HEK293 (cell line): ENCODE measurements at regions not wholly inside any gene's neighbourhood (a gene's known extent, or its start where the extent isn't known, plus 50 kb on each side); places are given as distances from the start of the nearest gene placed in this dataset.

Experiments
- CTCF ChIA-PET: fragments of 350-600 bp; formaldehyde crosslinking; extraction: SDS; loops from one replicate; lab custom pipeline; 2021; ENCODE audit warnings: antibody characterized with exemption; lab: Yijun Ruan, JAX
- POLR2A ChIA-PET: fragments of 300-600 bp; formaldehyde crosslinking; extraction: SDS; loops from one replicate; lab custom pipeline; 2020; ENCODE audit warnings: antibody characterized with exemption, inconsistent platforms; lab: Yijun Ruan, JAX
- H3K27ac ChIP-seq: fragments of 200-500 bp; sonication (Bioruptor generic); 2 replicates; pipeline ENCODE4 v1.5.1; 2014; ENCODE audit warnings: low read depth, low read length, control low read depth, inconsistent platforms; ENCODE audit errors: extremely low read depth
- H3K36me3 ChIP-seq, 2 experiments: fragments of 200-500 bp in 1 of 2; sonication (Bioruptor generic) in 1 of 2; 1 replicate in 1 of 2; 2 replicates in 1 of 2; pipeline ENCODE4 v1.5.1; 2014 to 2017; ENCODE audit warnings: inconsistent platforms in 2 of 2, low read length in 2 of 2; ENCODE audit not compliant: control insufficient read depth in 2 of 2, insufficient read depth in 1 of 2
- H3K4me1 ChIP-seq: fragments of 200-500 bp; sonication (Bioruptor generic); 2 replicates; pipeline ENCODE4 v1.5.1; 2014; ENCODE audit warnings: mild to moderate bottlenecking, low read length, inconsistent platforms; ENCODE audit not compliant: control insufficient read depth, insufficient read depth
- H3K4me3 ChIP-seq: 2 replicates; pipeline ENCODE4 v1.5.1; 2011; ENCODE audit warnings: low read depth, mild to moderate bottlenecking, control low read depth, low read length, moderate library complexity
- H3K9me3 ChIP-seq: fragments of 200-500 bp; sonication (Bioruptor generic); 2 replicates; pipeline ENCODE4 v1.5.1; 2014; ENCODE audit warnings: low read depth, low read length, inconsistent platforms; ENCODE audit not compliant: control insufficient read depth, insufficient read depth
- ATF2 ChIP-seq: fragments of 450-650 bp; formaldehyde crosslinking; IDR thresholded peaks from 2 replicates; pipeline ENCODE4 v1.5.1; 2016; ENCODE audit warnings: missing biosample characterization, missing genetic modification characterization, low read depth
- EGR2 ChIP-seq: fragments of 450-650 bp; formaldehyde crosslinking; IDR thresholded peaks from 2 replicates; pipeline ENCODE4 v1.5.1; 2016; ENCODE audit warnings: low read depth, missing biosample characterization, missing genetic modification characterization
- GLIS1 ChIP-seq: fragments of 450-650 bp; formaldehyde crosslinking; IDR thresholded peaks from 2 replicates; pipeline ENCODE4 v1.5.1; 2016; ENCODE audit warnings: missing biosample characterization, missing genetic modification characterization
- GLIS2 ChIP-seq: fragments of 450-650 bp; formaldehyde crosslinking; IDR thresholded peaks from 2 replicates; pipeline ENCODE4 v1.5.1; 2016; ENCODE audit warnings: missing biosample characterization, missing genetic modification characterization
- HOXA7 ChIP-seq: sonication (generic); formaldehyde crosslinking; IDR thresholded peaks from 2 replicates; pipeline ENCODE4 v1.8.1; 2022; ENCODE audit warnings: missing genetic modification reagents, borderline replicate concordance
- SP7 ChIP-seq: fragments of 450-650 bp; formaldehyde crosslinking; IDR thresholded peaks from 2 replicates; pipeline ENCODE4 v1.5.1; 2016; ENCODE audit warnings: missing biosample characterization, missing genetic modification characterization
- ZBTB7A ChIP-seq: fragments of 450-650 bp; formaldehyde crosslinking; IDR thresholded peaks from 2 replicates; pipeline ENCODE4 v1.5.1; 2016; ENCODE audit warnings: low read depth, missing biosample characterization, missing genetic modification characterization
- ZBTB8A ChIP-seq: fragments of 450-650 bp; formaldehyde crosslinking; IDR thresholded peaks from 2 replicates; pipeline ENCODE4 v1.5.1; 2016; ENCODE audit warnings: missing biosample characterization, missing genetic modification characterization
- ZEB2 ChIP-seq: fragments of 450-650 bp; formaldehyde crosslinking; IDR thresholded peaks from 2 replicates; pipeline ENCODE4 v1.5.1; 2016; ENCODE audit warnings: missing biosample characterization, missing genetic modification characterization
- ZFP3 ChIP-seq: fragments of 450-650 bp; formaldehyde crosslinking; IDR thresholded peaks from 2 replicates; pipeline ENCODE4 v1.5.1; 2016; ENCODE audit warnings: low read depth, missing biosample characterization, missing genetic modification characterization
- ZNF112 ChIP-seq: fragments of 450-650 bp; formaldehyde crosslinking; IDR thresholded peaks from 2 replicates; pipeline ENCODE4 v1.5.0; 2017; ENCODE audit warnings: missing biosample characterization, missing genetic modification characterization
- ZNF132 ChIP-seq: fragments of 450-650 bp; formaldehyde crosslinking; IDR thresholded peaks from 2 replicates; pipeline ENCODE4 v1.5.1; 2017; ENCODE audit warnings: missing biosample characterization, missing genetic modification characterization, borderline replicate concordance
- ZNF146 ChIP-seq: fragments of 450-650 bp; formaldehyde crosslinking; IDR thresholded peaks from 2 replicates; pipeline ENCODE4 v1.5.1; 2016; ENCODE audit warnings: missing biosample characterization, missing genetic modification characterization
- ZNF148 ChIP-seq: fragments of 450-650 bp; formaldehyde crosslinking; IDR thresholded peaks from 2 replicates; pipeline ENCODE4 v1.5.0; 2017; ENCODE audit warnings: missing biosample characterization, missing genetic modification characterization, borderline replicate concordance
- ZNF175 ChIP-seq: fragments of 450-650 bp; formaldehyde crosslinking; IDR thresholded peaks from 2 replicates; pipeline ENCODE4 v1.5.1; 2016; ENCODE audit warnings: missing biosample characterization, missing genetic modification characterization
- ZNF223 ChIP-seq: fragments of 450-650 bp; formaldehyde crosslinking; IDR thresholded peaks from 2 replicates; pipeline ENCODE4 v1.5.1; 2016; ENCODE audit warnings: missing biosample characterization, missing genetic modification characterization
- ZNF24 ChIP-seq: fragments of 450-650 bp; formaldehyde crosslinking; IDR thresholded peaks from 2 replicates; pipeline ENCODE4 v1.5.1; 2016; ENCODE audit warnings: missing biosample characterization, missing genetic modification characterization
- ZNF248 ChIP-seq: fragments of 450-650 bp; formaldehyde crosslinking; IDR thresholded peaks from 2 replicates; pipeline ENCODE4 v1.5.1; 2017; ENCODE audit warnings: missing biosample characterization, missing genetic modification characterization
- ZNF292 ChIP-seq: fragments of 450-650 bp; formaldehyde crosslinking; IDR thresholded peaks from 2 replicates; pipeline ENCODE4 v1.5.1; 2016; ENCODE audit warnings: low read depth, missing biosample characterization, missing genetic modification characterization, borderline replicate concordance
- ZNF302 ChIP-seq: fragments of 450-650 bp; formaldehyde crosslinking; IDR thresholded peaks from 2 replicates; pipeline ENCODE4 v1.5.1; 2016; ENCODE audit warnings: missing biosample characterization, missing genetic modification characterization, low read depth
- ZNF324 ChIP-seq: fragments of 450-650 bp; formaldehyde crosslinking; IDR thresholded peaks from 2 replicates; pipeline ENCODE4 v1.5.1; 2016; ENCODE audit warnings: missing biosample characterization, missing genetic modification characterization
- ZNF398 ChIP-seq: fragments of 450-650 bp; formaldehyde crosslinking; IDR thresholded peaks from 2 replicates; pipeline ENCODE4 v1.5.1; 2017; ENCODE audit warnings: missing biosample characterization, missing genetic modification characterization
- ZNF416 ChIP-seq: fragments of 450-650 bp; formaldehyde crosslinking; IDR thresholded peaks from 2 replicates; pipeline ENCODE4 v1.5.1; 2016; ENCODE audit warnings: missing biosample characterization, missing genetic modification characterization
- ZNF488 ChIP-seq: fragments of 450-650 bp; formaldehyde crosslinking; IDR thresholded peaks from 2 replicates; pipeline ENCODE4 v1.5.1; 2016; ENCODE audit warnings: missing biosample characterization, missing genetic modification characterization
- ZNF510 ChIP-seq: fragments of 450-650 bp; formaldehyde crosslinking; IDR thresholded peaks from 2 replicates; pipeline ENCODE4 v1.5.1; 2018; ENCODE audit warnings: mild to moderate bottlenecking, missing genetic modification characterization, missing biosample characterization; ENCODE audit not compliant: insufficient replicate concordance
- ZNF639 ChIP-seq: fragments of 450-650 bp; formaldehyde crosslinking; IDR thresholded peaks from 2 replicates; pipeline ENCODE4 v1.5.1; 2016; ENCODE audit warnings: missing biosample characterization, missing genetic modification characterization
- ZNF658 ChIP-seq: fragments of 450-650 bp; formaldehyde crosslinking; IDR thresholded peaks from 2 replicates; pipeline ENCODE4; 2016; ENCODE audit warnings: missing biosample characterization, missing genetic modification characterization
- ZXDB ChIP-seq: fragments of 450-650 bp; formaldehyde crosslinking; IDR thresholded peaks from 2 replicates; pipeline ENCODE4 v1.5.1; 2016; ENCODE audit warnings: missing biosample characterization, missing genetic modification characterization

GRCh38 chr5:174211277-174211626 is 165.7 kb downstream of the NSG2 start:
- CTCF ChIA-PET, result interaction anchor here (0.7 kb wide), 2 partner anchors 15 to 627 kb away, joined by 3 to 4 read pairs; no protein-coding TSS in a partner anchor
- TF ChIP-seq ZNF248 (tag by site-specific recombination), result no peak
- no peak for TF ChIP-seq ZNF488 (tag by site-specific recombination)
- TF ChIP-seq ZFP3 (tag by site-specific recombination), result no peak
- TF ChIP-seq ZNF148 (tag by site-specific recombination), result no peak
- no peak for TF ChIP-seq ZNF132 (tag by site-specific recombination)
- no peak for TF ChIP-seq ZNF639
- TF ChIP-seq HOXA7, result no peak
- TF ChIP-seq GLIS2, result no peak
- no peak for TF ChIP-seq ZNF510 (tag by site-specific recombination)
- TF ChIP-seq ZNF324 (tag by site-specific recombination), result no peak
- no peak for TF ChIP-seq EGR2
- TF ChIP-seq ZBTB7A (tag by site-specific recombination), result no peak
- TF ChIP-seq ZNF146 (tag by site-specific recombination), result no peak
- no peak for TF ChIP-seq GLIS1 (tag by site-specific recombination)
- TF ChIP-seq ZBTB8A, result no peak
- Histone ChIP-seq H3K4me3 (no peak overlapping the region), H3K27ac (no peak overlapping the region), H3K9me3 (no peaks in the 10 kb centered on the region), H3K36me3 (no peaks in the 10 kb centered on the region), H3K4me1 (no peaks in the 10 kb centered on the region)
- POLR2A ChIA-PET, result no interaction called here

GRCh38 chr5:174217527-174217926 is 172.0 kb downstream of the NSG2 start:
- no peak for TF ChIP-seq ZNF658 (tag by site-specific recombination)
- TF ChIP-seq ATF2 (tag by site-specific recombination), result peak; percentile 50; the same call in 1 of the 2 replicates
- ChIA-PET POLR2A (no interaction called here), CTCF (no interaction called here)
- H3K36me3 ChIP-seq, result no peaks in the 10 kb centered on the region
- no peaks in the 10 kb centered on the region for H3K4me1 ChIP-seq
- H3K27ac ChIP-seq, result no peak overlapping the region
- no peak overlapping the region for H3K4me3 ChIP-seq
- no peaks in the 10 kb centered on the region for H3K9me3 ChIP-seq

GRCh38 chr5:174218162-174218561 is 172.7 kb downstream of the NSG2 start:
- CTCF ChIA-PET, result no interaction called here
- POLR2A ChIA-PET, result no interaction called here
- no peaks in the 10 kb centered on the region for H3K36me3 ChIP-seq
- no peak for TF ChIP-seq ZXDB
- no peak for TF ChIP-seq SP7 (tag by site-specific recombination)
- TF ChIP-seq ZNF223 (tag by site-specific recombination), result no peak
- TF ChIP-seq ZEB2, result no peak
- no peak for TF ChIP-seq ZNF416 (tag by site-specific recombination)
- no peak for TF ChIP-seq ZNF302 (tag by site-specific recombination)
- no peak for TF ChIP-seq ZNF398 (tag by site-specific recombination)
- TF ChIP-seq ZNF292 (tag by site-specific recombination), result no peak
- no peak for TF ChIP-seq ZNF24 (tag by site-specific recombination)
- TF ChIP-seq ZNF175 (tag by site-specific recombination), result no peak
- TF ChIP-seq ZNF112 (tag by site-specific recombination), result no peak

More at GRCh38 chr5:174218162-174218561, 172.7 kb downstream of the NSG2 start:
- Histone ChIP-seq H3K27ac (no peak overlapping the region), H3K4me3 (no peak overlapping the region), H3K9me3 (no peaks in the 10 kb centered on the region), H3K4me1 (no peaks in the 10 kb centered on the region)
